ENCODE measurements at regions not wholly inside any gene's neighbourhood (a gene's known extent, or its start where the extent isn't known, plus 50 kb on each side); places are given as distances from the start of the nearest gene placed in this dataset.

DNA sequence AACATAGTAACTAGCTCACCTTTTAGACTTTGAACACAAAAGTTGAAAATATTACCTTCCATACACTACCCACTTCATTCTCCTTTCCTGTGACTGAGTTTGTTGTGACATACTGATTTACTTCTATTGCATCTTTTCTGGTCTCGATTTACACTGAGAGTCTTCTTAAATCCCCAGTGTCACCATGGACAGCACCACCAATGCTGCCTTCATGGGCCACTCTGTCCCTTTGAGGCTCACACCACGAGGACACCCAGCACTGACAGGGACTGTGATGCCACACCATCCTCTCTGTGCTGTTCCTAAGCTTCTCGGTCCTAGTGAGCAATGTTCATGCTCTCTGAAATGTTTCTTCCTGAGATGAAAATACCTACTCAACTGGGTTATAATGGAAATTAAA, 337.1 kb upstream of the IRAK1BP1 start:
- TF ChIP-seq, protein P1, sequence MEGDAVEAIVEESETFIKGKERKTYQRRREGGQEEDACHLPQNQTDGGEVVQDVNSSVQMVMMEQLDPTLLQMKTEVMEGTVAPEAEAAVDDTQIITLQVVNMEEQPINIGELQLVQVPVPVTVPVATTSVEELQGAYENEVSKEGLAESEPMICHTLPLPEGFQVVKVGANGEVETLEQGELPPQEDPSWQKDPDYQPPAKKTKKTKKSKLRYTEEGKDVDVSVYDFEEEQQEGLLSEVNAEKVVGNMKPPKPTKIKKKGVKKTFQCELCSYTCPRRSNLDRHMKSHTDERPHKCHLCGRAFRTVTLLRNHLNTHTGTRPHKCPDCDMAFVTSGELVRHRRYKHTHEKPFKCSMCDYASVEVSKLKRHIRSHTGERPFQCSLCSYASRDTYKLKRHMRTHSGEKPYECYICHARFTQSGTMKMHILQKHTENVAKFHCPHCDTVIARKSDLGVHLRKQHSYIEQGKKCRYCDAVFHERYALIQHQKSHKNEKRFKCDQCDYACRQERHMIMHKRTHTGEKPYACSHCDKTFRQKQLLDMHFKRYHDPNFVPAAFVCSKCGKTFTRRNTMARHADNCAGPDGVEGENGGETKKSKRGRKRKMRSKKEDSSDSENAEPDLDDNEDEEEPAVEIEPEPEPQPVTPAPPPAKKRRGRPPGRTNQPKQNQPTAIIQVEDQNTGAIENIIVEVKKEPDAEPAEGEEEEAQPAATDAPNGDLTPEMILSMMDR (IDR thresholded peaks at IDR 0.05), result no peak
- no peak for TF ChIP-seq POLR2A (IDR thresholded peaks at IDR 0.05)
